SH-SY5Y (cell line): ENCODE measurements at regions not wholly inside any gene's neighbourhood (a gene's known extent, or its start where the extent isn't known, plus 50 kb on each side); places are given as distances from the start of the nearest gene placed in this dataset.

Experiments used
- GATA2 ChIP-seq: IDR thresholded peaks from 2 replicates; pipeline ENCODE4 v1.6.1; 2011; ENCODE audit warnings: mild to moderate bottlenecking, low read depth, low read length
- GATA3 ChIP-seq: IDR thresholded peaks from 2 replicates; pipeline ENCODE4 v1.6.1; 2011; ENCODE audit warnings: low read depth, mild to moderate bottlenecking, low read length, moderate library complexity

GRCh38 chr1:224520808-224521207 is 86.2 kb upstream of the WDR26 start:
- TF ChIP-seq GATA3 (no peak), GATA2 (no peak)
